Effector memory CD4-positive, alpha-beta T cell (primary cell): ENCODE measurements at regions not wholly inside any gene's neighbourhood (a gene's known extent, or its start where the extent isn't known, plus 50 kb on each side); places are given as distances from the start of the nearest gene placed in this dataset.
A peak's percentile ranks its signal among the peaks of the same experiment; 100 is the strongest.
"Not testable (repeated sequence)": the region's sequence is repeated elsewhere in the genome, so short reads cannot be mapped to it uniquely, and the experiment has no call there.

Experiments used
- DNase-seq, 3 donors: peaks; one replicate each; pipeline ENCODE4 v3.0.0-alpha.2; 2020
- H3K27ac ChIP-seq: 2 replicates; pipeline ENCODE4 v1.7.0; 2013; ENCODE audit warnings: mild to moderate bottlenecking, low read length, moderate library complexity; ENCODE audit not compliant: insufficient read depth, poor library complexity, severe bottlenecking
- H3K27me3 ChIP-seq: replicated peaks from 2 replicates; pipeline ENCODE4 v1.7.0; 2013; ENCODE audit warnings: mild to moderate bottlenecking, low read length; ENCODE audit not compliant: insufficient read depth, control insufficient read depth, poor library complexity, severe bottlenecking
- H3K36me3 ChIP-seq: 2 replicates; pipeline ENCODE4 v1.7.0; 2013; ENCODE audit warnings: mild to moderate bottlenecking, low read length, moderate library complexity; ENCODE audit not compliant: control insufficient read depth, insufficient read depth
- H3K4me1 ChIP-seq: 2 replicates; pipeline ENCODE4 v1.7.0; 2013; ENCODE audit warnings: low read length, mild to moderate bottlenecking; ENCODE audit not compliant: control insufficient read depth, insufficient read depth, poor library complexity, severe bottlenecking
- H3K4me3 ChIP-seq: 2 replicates; pipeline ENCODE4 v1.7.0; 2013; ENCODE audit warnings: low read length, low read depth, mild to moderate bottlenecking; ENCODE audit not compliant: insufficient read depth, poor library complexity, severe bottlenecking
- H3K9me3 ChIP-seq: 2 replicates; pipeline ENCODE4 v1.7.0; 2013; ENCODE audit warnings: mild to moderate bottlenecking, low read length, moderate library complexity; ENCODE audit not compliant: control insufficient read depth

- H3K9me3 ChIP-seq, H3K27ac ChIP-seq, H3K27me3 ChIP-seq, H3K4me3 ChIP-seq, H3K4me1 ChIP-seq, H3K36me3 ChIP-seq, DNase-seq: not testable (repeated sequence)
Observed at GRCh38 chrX:73967461-73967860, 114.9 kb upstream of the XIST start.

GRCh38 chrX:73965833-73966232 is 113.3 kb upstream of the XIST start:
- H3K27ac ChIP-seq: no peak overlapping the region
- no peaks in the 10 kb centered on the region for H3K27me3 ChIP-seq
- no peaks in the 10 kb centered on the region for H3K9me3 ChIP-seq
- H3K36me3 ChIP-seq: no peaks in the 10 kb centered on the region
- DNase-seq: no peak
- H3K4me3 ChIP-seq: no peak overlapping the region
- no peaks in the 10 kb centered on the region for H3K4me1 ChIP-seq

GRCh38 chrX:73964579-73964978 is 112.1 kb upstream of the XIST start:
- no peaks in the 10 kb centered on the region for H3K9me3 ChIP-seq
- H3K4me3 ChIP-seq: no peak overlapping the region
- no peaks in the 10 kb centered on the region for H3K4me1 ChIP-seq
- no peaks in the 10 kb centered on the region for H3K36me3 ChIP-seq
- H3K27ac ChIP-seq: no peak overlapping the region
- no peaks in the 10 kb centered on the region for H3K27me3 ChIP-seq
- no peak for DNase-seq

GRCh38 chrX:73963682-73964081 is 111.2 kb upstream of the XIST start:
- Histone ChIP-seq H3K9me3 (no peaks in the 10 kb centered on the region), H3K27me3 (no peaks in the 10 kb centered on the region), H3K27ac (no peak overlapping the region), H3K4me1 (no peaks in the 10 kb centered on the region), H3K4me3 (no peak overlapping the region), H3K36me3 (no peaks in the 10 kb centered on the region)
- DNase-seq: no peak

GRCh38 chrX:73962948-73963347 is 110.4 kb upstream of the XIST start:
- Histone ChIP-seq H3K36me3 (no peaks in the 10 kb centered on the region), H3K9me3 (no peaks in the 10 kb centered on the region), H3K4me3 (no peak overlapping the region), H3K27ac (no peak overlapping the region), H3K27me3 (no peaks in the 10 kb centered on the region), H3K4me1 (no peaks in the 10 kb centered on the region)
- DNase-seq: no peak

- not testable (repeated sequence) for H3K36me3 ChIP-seq, H3K27me3 ChIP-seq, H3K9me3 ChIP-seq, H3K4me3 ChIP-seq, H3K4me1 ChIP-seq, DNase-seq, H3K27ac ChIP-seq
Observed at GRCh38 chrX:73961867-73962266, 109.4 kb upstream of the XIST start.

GRCh38 chrX:73944563-73944908 is 92.0 kb upstream of the XIST start:
- H3K4me3 ChIP-seq: peak overlapping the region; percentile 78
- no peaks in the 10 kb centered on the region for H3K9me3 ChIP-seq
- no peaks in the 10 kb centered on the region for H3K27me3 ChIP-seq
- no peak for DNase-seq
- H3K4me1 ChIP-seq: peaks cover 7% of the 10 kb centered on the region
- peak overlapping the region; percentile 87 for H3K27ac ChIP-seq
- H3K36me3 ChIP-seq: no peaks in the 10 kb centered on the region

- no peaks in the 10 kb centered on the region for H3K36me3 ChIP-seq
- peaks cover 7% of the 10 kb centered on the region for H3K4me1 ChIP-seq
- H3K4me3 ChIP-seq: peak overlapping the region; percentile 78
- no peaks in the 10 kb centered on the region for H3K9me3 ChIP-seq
- no peaks in the 10 kb centered on the region for H3K27me3 ChIP-seq
- DNase-seq: peak; percentile 63 to 80 (median 71)
- peak overlapping the region; percentile 87 for H3K27ac ChIP-seq
Observed at GRCh38 chrX:73943693-73944562, 91.4 kb upstream of the XIST start.

- no peak overlapping the region for H3K4me3 ChIP-seq
- H3K4me1 ChIP-seq: peaks cover 7% of the 10 kb centered on the region
- no peak overlapping the region for H3K27ac ChIP-seq
- no peak for DNase-seq
- H3K36me3 ChIP-seq: no peaks in the 10 kb centered on the region
- no peaks in the 10 kb centered on the region for H3K9me3 ChIP-seq
- H3K27me3 ChIP-seq: no peaks in the 10 kb centered on the region
Observed at GRCh38 chrX:73940893-73941470, 88.5 kb upstream of the XIST start.

- H3K27me3 ChIP-seq, H3K4me1 ChIP-seq, H3K4me3 ChIP-seq, H3K27ac ChIP-seq, H3K36me3 ChIP-seq, H3K9me3 ChIP-seq, DNase-seq: not testable (repeated sequence)
Observed at GRCh38 chrX:73937843-73938242, 85.3 kb upstream of the XIST start.
